Gastrocnemius medialis (tissue), 4 donors: ENCODE measurements at regions not wholly inside any gene's neighbourhood (a gene's known extent, or its start where the extent isn't known, plus 50 kb on each side); places are given as distances from the start of the nearest gene placed in this dataset.
"Not testable (repeated sequence)": the region's sequence is repeated elsewhere in the genome, so short reads cannot be mapped to it uniquely, and the experiment has no call there.

Source experiments
- ATAC-seq, 2 donors: fragments of 150-250 bp; one replicate each; pipeline ENCODE4 v1.9.1; 2016
- DNase-seq, 2 donors: peaks; one replicate each; pipeline ENCODE4 v3.0.0-alpha.2; 2019
- H3K27ac ChIP-seq, 4 donors: fragments of 200-600 bp; sonication (generic); 1 replicate in 1 of 4; 2 replicates in 3 of 4; pipeline ENCODE4 v1.5.1; 2016 to 2018; ENCODE audit warnings: mild to moderate bottlenecking in 2 of 4, moderate library complexity in 1 of 4
- H3K27me3 ChIP-seq, 3 donors: fragments of 200-600 bp; sonication (generic) in 2 of 3; 1 replicate in 1 of 3; 2 replicates in 2 of 3; pipeline versions ENCODE4 v1.5.1 to v1.6.0; 2016 to 2019; ENCODE audit warnings: mild to moderate bottlenecking in 1 of 3, moderate library complexity in 1 of 3
- H3K36me3 ChIP-seq, 2 donors: fragments of 200-600 bp; sonication (generic) in 1 of 2; one replicate each; pipeline ENCODE4 v1.5.1; 2017 to 2018
- H3K4me1 ChIP-seq, 2 donors: fragments of 200-600 bp; sonication (generic) in 1 of 2; one replicate each; pipeline ENCODE4 v1.5.1; 2016 to 2017; ENCODE audit warnings: mild to moderate bottlenecking in 2 of 2
- H3K4me3 ChIP-seq, 4 donors: fragments of 200-600 bp; sonication (generic) in 3 of 4; 1 replicate in 1 of 4; 2 replicates in 3 of 4; pipeline ENCODE4 v1.5.1; 2016 to 2019; ENCODE audit warnings: mild to moderate bottlenecking in 2 of 4
- H3K9me3 ChIP-seq, 3 donors: fragments of 200-600 bp; sonication (generic) in 2 of 3; 1 replicate in 1 of 3; 2 replicates in 2 of 3; pipeline ENCODE4 v1.5.1; 2016 to 2019
- CTCF ChIP-seq, 5 experiments: fragments of 450-650 bp in 3 of 5; fragments of 200-600 bp in 2 of 5; sonication (generic) in 2 of 5; IDR thresholded peaks in 4 of 5; conservative IDR thresholded peaks in 1 of 5; 1 replicate in 4 of 5; 2 replicates in 1 of 5; pipeline ENCODE4 v1.5.1; 2016 to 2019; ENCODE audit warnings: antibody characterized with exemption in 5 of 5, mild to moderate bottlenecking in 3 of 5, moderate library complexity in 3 of 5
- POLR2A ChIP-seq, 2 donors: fragments of 450-650 bp; IDR thresholded peaks; one replicate each; pipeline ENCODE4 v1.6.1; 2017; ENCODE audit warnings: antibody characterized with exemption in 2 of 2, mild to moderate bottlenecking in 2 of 2, moderate library complexity in 2 of 2
- in situ Hi-C, 4 donors: fragments of 200-750 bp; cut with MboI; loops; one replicate each; pipeline versions ENCODE4 v1.15.0 to v1.8.0; 2017; ENCODE audit warnings: low sequenced_read_pairs in 4 of 4
- intact Hi-C: fragments of 100-400 bp; cut with DNase I; formaldehyde crosslinking; loops from one replicate; pipeline ENCODE4 v1.15.1; 2023; ENCODE audit warnings: low total_unique reads

GRCh38 chr12:113702276-113702675 lies 230.6 kb upstream of the LHX5 start:
- DNase-seq (no peak), ATAC-seq (no peak)
- no peak overlapping the region for H3K4me3 ChIP-seq
- H3K36me3 ChIP-seq, result no peaks in the 10 kb centered on the region
- peaks cover 0 to 6% (median 6%) of the 10 kb centered on the region in 3 donors for H3K27me3 ChIP-seq
- TF ChIP-seq CTCF (IDR thresholded peaks at IDR 0.05 in 4 of 5, conservative IDR thresholded peaks at IDR 0.05 in 1 of 5) (no peak), POLR2A (IDR thresholded peaks at IDR 0.05) (no peak)
- H3K27ac ChIP-seq, result no peak overlapping the region
- intact Hi-C loops (no loop called here), in situ Hi-C loops (no loop called here)
- no peaks in the 10 kb centered on the region for H3K4me1 ChIP-seq
- H3K9me3 ChIP-seq, result no peaks in the 10 kb centered on the region

GRCh38 chr12:113700943-113701342 lies 229.3 kb upstream of the LHX5 start:
- Histone ChIP-seq H3K9me3 (no peaks in the 10 kb centered on the region), H3K27ac (no peak overlapping the region), H3K36me3 (no peaks in the 10 kb centered on the region), H3K4me3 (no peak overlapping the region), H3K27me3 (peaks cover 0 to 14% (median 6%) of the 10 kb centered on the region in 3 donors), H3K4me1 (no peaks in the 10 kb centered on the region)
- ATAC-seq, result no peak
- no peak for DNase-seq
- no peak for TF ChIP-seq CTCF (IDR thresholded peaks at IDR 0.05 in 4 of 5, conservative IDR thresholded peaks at IDR 0.05 in 1 of 5)
- TF ChIP-seq POLR2A (IDR thresholded peaks at IDR 0.05), result no peak
- intact Hi-C loops, result no loop called here
- in situ Hi-C loops, result no loop called here

GRCh38 chr12:113699984-113700383 lies 228.3 kb upstream of the LHX5 start:
- H3K9me3 ChIP-seq, DNase-seq, in situ Hi-C loops, H3K27ac ChIP-seq, H3K4me3 ChIP-seq, ATAC-seq, intact Hi-C loops, H3K36me3 ChIP-seq, H3K4me1 ChIP-seq: not testable (repeated sequence)
- H3K27me3 ChIP-seq, result peaks cover 0 to 18% (median 6%) of the 10 kb centered on the region in 3 donors

GRCh38 chr12:113698510-113698858 lies 226.8 kb upstream of the LHX5 start:
- no peak for ATAC-seq
- Histone ChIP-seq H3K4me3 (no peak overlapping the region), H3K4me1 (no peaks in the 10 kb centered on the region), H3K9me3 (no peaks in the 10 kb centered on the region), H3K36me3 (no peaks in the 10 kb centered on the region), H3K27me3 (peaks cover 0 to 24% (median 7%) of the 10 kb centered on the region in 3 donors), H3K27ac (no peak overlapping the region)
- in situ Hi-C loops (no loop called here), intact Hi-C loops (no loop called here)
- TF ChIP-seq CTCF (IDR thresholded peaks at IDR 0.05 in 4 of 5, conservative IDR thresholded peaks at IDR 0.05 in 1 of 5) (no peak), POLR2A (IDR thresholded peaks at IDR 0.05) (no peak)
- no peak for DNase-seq

GRCh38 chr12:113697651-113698509 lies 226.2 kb upstream of the LHX5 start:
- peaks cover 0 to 29% (median 3%) of the 10 kb centered on the region in 3 donors for H3K27me3 ChIP-seq
- TF ChIP-seq CTCF (IDR thresholded peaks at IDR 0.05 in 4 of 5, conservative IDR thresholded peaks at IDR 0.05 in 1 of 5) (no peak), POLR2A (IDR thresholded peaks at IDR 0.05) (no peak)
- ATAC-seq, result no peak

More at GRCh38 chr12:113697651-113698509, 226.2 kb upstream of the LHX5 start:
- no peaks in the 10 kb centered on the region for H3K9me3 ChIP-seq
- no peak for DNase-seq
- H3K36me3 ChIP-seq, result no peaks in the 10 kb centered on the region
- intact Hi-C loops, result no loop called here
- in situ Hi-C loops, result no loop called here
- H3K4me1 ChIP-seq, result no peaks in the 10 kb centered on the region
- H3K27ac ChIP-seq, result no peak overlapping the region
- H3K4me3 ChIP-seq, result no peak overlapping the region
